SK-N-SH (cell line): ENCODE measurements at regions not wholly inside any gene's neighbourhood (a gene's known extent, or its start where the extent isn't known, plus 50 kb on each side); places are given as distances from the start of the nearest gene placed in this dataset.

Experiments used
- CTCF ChIA-PET: fragments of 300-600, 350-600 bp; formaldehyde crosslinking; extraction: SDS; loops from one replicate; lab custom pipeline; 2021; lab: Yijun Ruan, JAX
- POLR2A ChIA-PET: fragments of 350-600 bp; sonication (Branson Sonifier 250); formaldehyde crosslinking; extraction: SDS; loops from one replicate; lab custom pipeline; 2020; ENCODE audit warnings: antibody characterized with exemption, inconsistent platforms; lab: Yijun Ruan, JAX
- DNase-seq: peaks from one replicate; pipeline ENCODE4 v3.0.0; 2012
- H2AFZ ChIP-seq: fragments of 200-600 bp; sonication (generic); 2 replicates; pipeline ENCODE4 v1.8.1; 2016; ENCODE audit warnings: antibody characterized with exemption, mild to moderate bottlenecking, low read depth
- H3F3A ChIP-seq: fragments of 200-600 bp; sonication (generic); replicated peaks from 2 replicates; pipeline ENCODE3; 2016; ENCODE audit warnings: antibody characterized with exemption, mild to moderate bottlenecking; ENCODE audit not compliant: insufficient read depth
- H3K27ac ChIP-seq, 2 experiments: fragments of 200-500 bp in 1 of 2; fragments of 200-600 bp in 1 of 2; sonication (Bioruptor generic) in 1 of 2; sonication (generic), shearing (Covaris generic) in 1 of 2; 2 replicates each; pipeline versions ENCODE4 v1.5.1 to v1.6.1; 2014 to 2016; ENCODE audit warnings: low read depth in 2 of 2, inconsistent platforms in 1 of 2, low read length in 1 of 2, mild to moderate bottlenecking in 1 of 2, mixed read lengths in 1 of 2
- H3K27me3 ChIP-seq: fragments of 200-600 bp; sonication (generic), shearing (Covaris generic); 2 replicates; pipeline ENCODE4 v1.6.1; 2016; ENCODE audit warnings: mixed run types; ENCODE audit not compliant: insufficient read depth
- H3K36me3 ChIP-seq, 2 experiments: fragments of 200-500 bp in 1 of 2; fragments of 200-600 bp in 1 of 2; sonication (Bioruptor generic) in 1 of 2; sonication (generic) in 1 of 2; replicated peaks in 1 of 2; 2 replicates each; pipeline versions ENCODE3 to v1.5.1; 2014 to 2016; ENCODE audit warnings: low read length in 1 of 2, mild to moderate bottlenecking in 1 of 2; ENCODE audit not compliant: insufficient read depth in 2 of 2, control insufficient read depth in 1 of 2
- H3K4me1 ChIP-seq, 2 experiments: fragments of 200-500 bp in 1 of 2; fragments of 200-600 bp in 1 of 2; sonication (Bioruptor generic) in 1 of 2; sonication (generic), shearing (Covaris generic) in 1 of 2; 2 replicates each; pipeline versions ENCODE4 v1.5.1 to v1.6.1; 2014 to 2016; ENCODE audit warnings: low read depth in 1 of 2, low read length in 1 of 2, mixed run types in 1 of 2; ENCODE audit not compliant: insufficient read depth in 2 of 2, control insufficient read depth in 1 of 2
- H3K4me2 ChIP-seq: fragments of 200-600 bp; sonication (generic), shearing (Covaris generic); 2 replicates; pipeline ENCODE4 v1.6.1; 2017; ENCODE audit warnings: mixed run types
- H3K4me3 ChIP-seq, 2 experiments: fragments of 200-500 bp in 1 of 2; fragments of 200-600 bp in 1 of 2; sonication (Bioruptor generic) in 1 of 2; sonication (generic), shearing (Covaris generic) in 1 of 2; 2 replicates each; pipeline versions ENCODE4 v1.5.1 to v1.8.1; 2014 to 2016; ENCODE audit warnings: low read depth in 2 of 2, inconsistent platforms in 1 of 2, low read length in 1 of 2, mild to moderate bottlenecking in 1 of 2, mixed read lengths in 1 of 2, moderate library complexity in 1 of 2
- H3K79me2 ChIP-seq: fragments of 200-600 bp; sonication (generic); 2 replicates; pipeline ENCODE4 v1.8.1; 2017; ENCODE audit warnings: mild to moderate bottlenecking; ENCODE audit not compliant: insufficient read depth
- H3K9ac ChIP-seq: fragments of 200-600 bp; sonication (generic); 2 replicates; pipeline ENCODE4 v1.6.1; 2017; ENCODE audit warnings: mixed run types
- H3K9me2 ChIP-seq: fragments of 200-600 bp; sonication (generic); 2 replicates; pipeline ENCODE4 v1.6.1; 2017; ENCODE audit warnings: mixed run types
- H3K9me3 ChIP-seq: fragments of 200-600 bp; sonication (generic); 2 replicates; pipeline ENCODE4 v1.6.1; 2017; ENCODE audit warnings: mixed run types, mild to moderate bottlenecking, moderate library complexity
- H4K20me1 ChIP-seq: fragments of 200-600 bp; sonication (generic); 2 replicates; pipeline ENCODE4 v1.6.1; 2017; ENCODE audit warnings: mild to moderate bottlenecking, mixed run types; ENCODE audit not compliant: insufficient read depth
- CHD2 ChIP-seq: fragments of 150-350 bp; IDR thresholded peaks from 2 replicates; pipeline ENCODE4 v1.6.1; 2018; ENCODE audit warnings: low read length; ENCODE audit not compliant: partially characterized antibody
- ELF1 ChIP-seq: IDR thresholded peaks from 2 replicates; pipeline ENCODE4 v1.4.0; 2012
- EP300 ChIP-seq, 2 experiments: IDR thresholded peaks; 2 replicates each; pipeline versions ENCODE4 v1.4.0 to v1.6.1; 2012; ENCODE audit warnings: borderline replicate concordance in 1 of 2, low read depth in 1 of 2, low read length in 1 of 2
- EZH2phosphoT487 ChIP-seq: fragments of 200-600 bp; sonication (generic); IDR thresholded peaks from 2 replicates; pipeline ENCODE4 v1.6.1; 2017; ENCODE audit warnings: low read depth, mixed run types, mild to moderate bottlenecking, antibody characterized with exemption, moderate library complexity, borderline replicate concordance
- FOXJ3 ChIP-seq: sonication (generic); formaldehyde crosslinking; IDR thresholded peaks from 2 replicates; pipeline ENCODE4 v1.5.1; 2020; ENCODE audit warnings: mild to moderate bottlenecking, missing genetic modification reagents
- GATA2 ChIP-seq: sonication (generic); formaldehyde crosslinking; IDR thresholded peaks from 2 replicates; pipeline ENCODE4 v1.5.0; 2020; ENCODE audit warnings: mild to moderate bottlenecking, missing genetic modification reagents
- JUND ChIP-seq: IDR thresholded peaks from 2 replicates; pipeline ENCODE4 v1.4.0; 2012
- MXI1 ChIP-seq: IDR thresholded peaks from 2 replicates; pipeline ENCODE4 v1.6.1; 2012; ENCODE audit warnings: mild to moderate bottlenecking, low read depth, low read length, improper control_type of control experiment
- NFIC ChIP-seq: IDR thresholded peaks from 2 replicates; pipeline ENCODE4 v1.4.0; 2012; ENCODE audit warnings: borderline replicate concordance
- NRF1 ChIP-seq: IDR thresholded peaks from 2 replicates; pipeline ENCODE4 v1.6.1; 2012; ENCODE audit warnings: low read depth, mild to moderate bottlenecking, low read length
- RAD21 ChIP-seq: IDR thresholded peaks from 2 replicates; pipeline ENCODE4 v1.6.1; 2012; ENCODE audit warnings: mild to moderate bottlenecking, low read length
- RCOR1 ChIP-seq: fragments of 150-350 bp; IDR thresholded peaks from 2 replicates; pipeline ENCODE4 v1.6.1; 2017; ENCODE audit warnings: antibody characterized with exemption, low read length
- SMC3 ChIP-seq: IDR thresholded peaks from 2 replicates; pipeline ENCODE4 v1.6.1; 2012; ENCODE audit warnings: low read depth, low read length, improper control_type of control experiment
- TCF12 ChIP-seq: IDR thresholded peaks from 2 replicates; pipeline ENCODE4 v1.4.0; 2012
- TEAD4 ChIP-seq: IDR thresholded peaks from 2 replicates; pipeline ENCODE4 v1.4.0; 2012; ENCODE audit warnings: mild to moderate bottlenecking, borderline replicate concordance; ENCODE audit not compliant: insufficient read depth
- YY1 ChIP-seq: IDR thresholded peaks from 2 replicates; pipeline ENCODE4 v1.4.0; 2012; ENCODE audit warnings: low read depth, mild to moderate bottlenecking
- WGBS: methylation state at CpG from one replicate; pipeline ENCODE4 v1.1.6; 2017; ENCODE audit warnings: low lambda C conversion rate; 5-methylcytosine and 5-hydroxymethylcytosine counted together
- TF ChIP-seq, protein P1 (sequence below): IDR thresholded peaks from 2 replicates; pipeline ENCODE4 v1.4.0; 2012; ENCODE audit warnings: low read depth, borderline replicate concordance
- TF ChIP-seq, protein P2 (sequence below): fragments of 150-350 bp; IDR thresholded peaks from 2 replicates; pipeline ENCODE4 v1.6.1; 2017; ENCODE audit warnings: antibody characterized with exemption, low read length, low read depth, borderline replicate concordance
- TF ChIP-seq, protein P3 (sequence below): IDR thresholded peaks from 2 replicates; pipeline ENCODE4 v1.4.0; 2012; ENCODE audit warnings: low read depth
- TF ChIP-seq, protein P4 (sequence below): IDR thresholded peaks from 2 replicates; pipeline ENCODE4 v1.6.1; 2012; ENCODE audit warnings: mild to moderate bottlenecking, low read depth, low read length, moderate library complexity
- TF ChIP-seq, protein P5 (sequence below): IDR thresholded peaks from 2 replicates; pipeline ENCODE4 v1.4.0; 2012; ENCODE audit warnings: low read depth, borderline replicate concordance
- TF ChIP-seq, protein P6 (sequence below): IDR thresholded peaks from 2 replicates; pipeline ENCODE4; 2012

DNA sequence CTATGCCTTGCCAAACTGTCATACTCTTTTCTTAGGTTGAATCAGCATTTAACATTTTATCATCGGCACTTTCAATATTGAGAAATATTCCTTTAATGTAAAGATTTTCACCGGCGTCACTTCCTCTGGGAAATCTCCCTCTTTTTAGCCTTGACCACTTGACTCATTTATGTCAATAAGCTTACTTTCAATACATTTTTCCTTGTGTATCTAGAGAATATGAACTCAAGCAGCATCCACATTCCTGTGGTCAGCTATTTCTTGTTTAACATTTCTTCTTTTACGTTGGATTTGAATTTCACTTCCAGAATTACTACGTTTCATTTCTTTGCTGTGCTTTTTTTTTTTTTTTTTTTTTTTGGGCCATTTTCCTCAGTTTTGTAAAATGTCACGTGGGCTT, 271.2 kb upstream of the HTR2A start:
- no peak for DNase-seq
- Histone ChIP-seq H3K27me3 (no peaks in the 10 kb centered on the region), H3K36me3 (no peaks in the 10 kb centered on the region), H2AFZ (peak overlapping the region; percentile 44; the same call in 1 of the 2 replicates), H3K4me1 (no peaks in the 10 kb centered on the region), H3K79me2 (no peaks in the 10 kb centered on the region), H3F3A (no peaks in the 10 kb centered on the region), H3K4me3 (peak overlapping the region in 1 of 2 experiments; percentile 28; a peak in 1 of 4 replicates), H3K9ac (no peak overlapping the region), H3K4me2 (peak overlapping the region; percentile 36; the same call in 1 of the 2 replicates), H3K9me3 (no peaks in the 10 kb centered on the region), H3K27ac (peak overlapping the region in 1 of 2 experiments; percentile 43; a peak in 2 of 4 replicates), H3K9me2 (no peaks in the 10 kb centered on the region), H4K20me1 (no peaks in the 10 kb centered on the region)
- ChIA-PET CTCF (no interaction called here), POLR2A (no interaction called here)
- TF ChIP-seq RAD21 (no peak), MXI1 (no peak), YY1 (no peak), GATA2 (CRISPR knock-in tag) (no peak), JUND (no peak), SMC3 (no peak), FOXJ3 (no peak), TEAD4 (0 out of 2 replicates have a peak, but pooled peaks have one; percentile 13), NFIC (no peak), EZH2phosphoT487 (no peak), RCOR1 (no peak), EP300 (IDR thresholded peaks at IDR 0.05; ENCODE audit: borderline replicate concordance in 1 of 2, low read depth in 1 of 2, low read length in 1 of 2) (no peak), NRF1 (no peak), TCF12 (peak; percentile 23; the same call in 1 of the 2 replicates), CHD2 (no peak), ELF1 (no peak)
- TF ChIP-seq, protein P1, sequence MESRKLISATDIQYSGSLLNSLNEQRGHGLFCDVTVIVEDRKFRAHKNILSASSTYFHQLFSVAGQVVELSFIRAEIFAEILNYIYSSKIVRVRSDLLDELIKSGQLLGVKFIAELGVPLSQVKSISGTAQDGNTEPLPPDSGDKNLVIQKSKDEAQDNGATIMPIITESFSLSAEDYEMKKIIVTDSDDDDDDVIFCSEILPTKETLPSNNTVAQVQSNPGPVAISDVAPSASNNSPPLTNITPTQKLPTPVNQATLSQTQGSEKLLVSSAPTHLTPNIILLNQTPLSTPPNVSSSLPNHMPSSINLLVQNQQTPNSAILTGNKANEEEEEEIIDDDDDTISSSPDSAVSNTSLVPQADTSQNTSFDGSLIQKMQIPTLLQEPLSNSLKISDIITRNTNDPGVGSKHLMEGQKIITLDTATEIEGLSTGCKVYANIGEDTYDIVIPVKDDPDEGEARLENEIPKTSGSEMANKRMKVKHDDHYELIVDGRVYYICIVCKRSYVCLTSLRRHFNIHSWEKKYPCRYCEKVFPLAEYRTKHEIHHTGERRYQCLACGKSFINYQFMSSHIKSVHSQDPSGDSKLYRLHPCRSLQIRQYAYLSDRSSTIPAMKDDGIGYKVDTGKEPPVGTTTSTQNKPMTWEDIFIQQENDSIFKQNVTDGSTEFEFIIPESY = no peak
- TF ChIP-seq, protein P2, sequence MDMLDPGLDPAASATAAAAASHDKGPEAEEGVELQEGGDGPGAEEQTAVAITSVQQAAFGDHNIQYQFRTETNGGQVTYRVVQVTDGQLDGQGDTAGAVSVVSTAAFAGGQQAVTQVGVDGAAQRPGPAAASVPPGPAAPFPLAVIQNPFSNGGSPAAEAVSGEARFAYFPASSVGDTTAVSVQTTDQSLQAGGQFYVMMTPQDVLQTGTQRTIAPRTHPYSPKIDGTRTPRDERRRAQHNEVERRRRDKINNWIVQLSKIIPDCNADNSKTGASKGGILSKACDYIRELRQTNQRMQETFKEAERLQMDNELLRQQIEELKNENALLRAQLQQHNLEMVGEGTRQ = no peak
- TF ChIP-seq, protein P3, sequence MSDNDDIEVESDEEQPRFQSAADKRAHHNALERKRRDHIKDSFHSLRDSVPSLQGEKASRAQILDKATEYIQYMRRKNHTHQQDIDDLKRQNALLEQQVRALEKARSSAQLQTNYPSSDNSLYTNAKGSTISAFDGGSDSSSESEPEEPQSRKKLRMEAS = no peak
- TF ChIP-seq, protein P4, sequence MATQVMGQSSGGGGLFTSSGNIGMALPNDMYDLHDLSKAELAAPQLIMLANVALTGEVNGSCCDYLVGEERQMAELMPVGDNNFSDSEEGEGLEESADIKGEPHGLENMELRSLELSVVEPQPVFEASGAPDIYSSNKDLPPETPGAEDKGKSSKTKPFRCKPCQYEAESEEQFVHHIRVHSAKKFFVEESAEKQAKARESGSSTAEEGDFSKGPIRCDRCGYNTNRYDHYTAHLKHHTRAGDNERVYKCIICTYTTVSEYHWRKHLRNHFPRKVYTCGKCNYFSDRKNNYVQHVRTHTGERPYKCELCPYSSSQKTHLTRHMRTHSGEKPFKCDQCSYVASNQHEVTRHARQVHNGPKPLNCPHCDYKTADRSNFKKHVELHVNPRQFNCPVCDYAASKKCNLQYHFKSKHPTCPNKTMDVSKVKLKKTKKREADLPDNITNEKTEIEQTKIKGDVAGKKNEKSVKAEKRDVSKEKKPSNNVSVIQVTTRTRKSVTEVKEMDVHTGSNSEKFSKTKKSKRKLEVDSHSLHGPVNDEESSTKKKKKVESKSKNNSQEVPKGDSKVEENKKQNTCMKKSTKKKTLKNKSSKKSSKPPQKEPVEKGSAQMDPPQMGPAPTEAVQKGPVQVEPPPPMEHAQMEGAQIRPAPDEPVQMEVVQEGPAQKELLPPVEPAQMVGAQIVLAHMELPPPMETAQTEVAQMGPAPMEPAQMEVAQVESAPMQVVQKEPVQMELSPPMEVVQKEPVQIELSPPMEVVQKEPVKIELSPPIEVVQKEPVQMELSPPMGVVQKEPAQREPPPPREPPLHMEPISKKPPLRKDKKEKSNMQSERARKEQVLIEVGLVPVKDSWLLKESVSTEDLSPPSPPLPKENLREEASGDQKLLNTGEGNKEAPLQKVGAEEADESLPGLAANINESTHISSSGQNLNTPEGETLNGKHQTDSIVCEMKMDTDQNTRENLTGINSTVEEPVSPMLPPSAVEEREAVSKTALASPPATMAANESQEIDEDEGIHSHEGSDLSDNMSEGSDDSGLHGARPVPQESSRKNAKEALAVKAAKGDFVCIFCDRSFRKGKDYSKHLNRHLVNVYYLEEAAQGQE = no peak
- TF ChIP-seq, protein P5, sequence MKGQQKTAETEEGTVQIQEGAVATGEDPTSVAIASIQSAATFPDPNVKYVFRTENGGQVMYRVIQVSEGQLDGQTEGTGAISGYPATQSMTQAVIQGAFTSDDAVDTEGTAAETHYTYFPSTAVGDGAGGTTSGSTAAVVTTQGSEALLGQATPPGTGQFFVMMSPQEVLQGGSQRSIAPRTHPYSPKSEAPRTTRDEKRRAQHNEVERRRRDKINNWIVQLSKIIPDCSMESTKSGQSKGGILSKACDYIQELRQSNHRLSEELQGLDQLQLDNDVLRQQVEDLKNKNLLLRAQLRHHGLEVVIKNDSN = peak; percentile 27; the same call in 1 of the 2 replicates
- TF ChIP-seq, protein P6, sequence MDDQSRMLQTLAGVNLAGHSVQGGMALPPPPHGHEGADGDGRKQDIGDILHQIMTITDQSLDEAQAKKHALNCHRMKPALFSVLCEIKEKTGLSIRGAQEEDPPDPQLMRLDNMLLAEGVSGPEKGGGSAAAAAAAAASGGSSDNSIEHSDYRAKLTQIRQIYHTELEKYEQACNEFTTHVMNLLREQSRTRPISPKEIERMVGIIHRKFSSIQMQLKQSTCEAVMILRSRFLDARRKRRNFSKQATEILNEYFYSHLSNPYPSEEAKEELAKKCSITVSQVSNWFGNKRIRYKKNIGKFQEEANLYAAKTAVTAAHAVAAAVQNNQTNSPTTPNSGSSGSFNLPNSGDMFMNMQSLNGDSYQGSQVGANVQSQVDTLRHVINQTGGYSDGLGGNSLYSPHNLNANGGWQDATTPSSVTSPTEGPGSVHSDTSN = peak; percentile 11; the same call in 1 of the 2 replicates
- WGBS = 29% methylated on average over 6 of the region's 6 CpGs
